ENCODE measurements at regions not wholly inside any gene's neighbourhood (a gene's known extent, or its start where the extent isn't known, plus 50 kb on each side); places are given as distances from the start of the nearest gene placed in this dataset.
A peak's percentile ranks its signal among the peaks of the same experiment; 100 is the strongest.

- Histone ChIP-seq H3K27ac (ENCODE audit: insufficient read depth, low read length) (no peak overlapping the region), H3K9ac (ENCODE audit: insufficient read depth, low read length) (no peak overlapping the region), H3K4me3 (replicated peaks in 1 of 4; ENCODE audit: control extremely low read depth in 1 of 4, insufficient read depth in 1 of 4, low read depth in 3 of 4, low read length in 4 of 4) (no peak overlapping the region), H3K36me3 (ENCODE audit: control insufficient read depth, insufficient read depth, low read length) (no peaks in the 10 kb centered on the region), H3K79me2 (ENCODE audit: control insufficient read depth, insufficient read depth, low read length) (no peaks in the 10 kb centered on the region), H3K4me1 (ENCODE audit: control insufficient read depth, extremely low read depth, insufficient read depth, low read length) (no peaks in the 10 kb centered on the region), H3K4me2 (ENCODE audit: extremely low read depth, insufficient read depth, low read length) (no peak overlapping the region), H3K9me3 (ENCODE audit: control insufficient read depth, insufficient read depth, low read depth, low read length) (no peaks in the 10 kb centered on the region), H4K20me1 (ENCODE audit: control insufficient read depth, extremely low read depth, insufficient read depth, low read length) (no peaks in the 10 kb centered on the region), H3K27me3 (ENCODE audit: control insufficient read depth, insufficient read depth, low read length) (no peaks in the 10 kb centered on the region), H2AFZ (ENCODE audit: low read length) (no peak overlapping the region)
- TF ChIP-seq EZH2 (IDR thresholded peaks at IDR 0.05; ENCODE audit: low read length, missing control alignments) (no peak), CTCF (conservative IDR thresholded peaks at IDR 0.05 in 1 of 2, IDR thresholded peaks at IDR 0.05 in 1 of 2; ENCODE audit: low read depth in 1 of 2, low read length in 2 of 2) (peak in 1 of 2 donors; percentile 35)
- DNase-seq (ENCODE audit: low read depth in 2 of 2): peak; percentile 7 to 14
Measured at GRCh38 chr1:11594222-11594621, 60.0 kb downstream of the FBXO2 start.

- Histone ChIP-seq H3K79me2 (ENCODE audit: control insufficient read depth, insufficient read depth, low read length) (no peaks in the 10 kb centered on the region), H3K4me2 (ENCODE audit: extremely low read depth, insufficient read depth, low read length) (no peak overlapping the region), H3K4me1 (ENCODE audit: control insufficient read depth, extremely low read depth, insufficient read depth, low read length) (no peaks in the 10 kb centered on the region), H3K36me3 (ENCODE audit: control insufficient read depth, insufficient read depth, low read length) (no peaks in the 10 kb centered on the region), H3K4me3 (replicated peaks in 1 of 4; ENCODE audit: control extremely low read depth in 1 of 4, insufficient read depth in 1 of 4, low read depth in 3 of 4, low read length in 4 of 4) (no peak overlapping the region), H3K9ac (ENCODE audit: insufficient read depth, low read length) (no peak overlapping the region), H4K20me1 (ENCODE audit: control insufficient read depth, extremely low read depth, insufficient read depth, low read length) (no peaks in the 10 kb centered on the region), H3K27me3 (ENCODE audit: control insufficient read depth, insufficient read depth, low read length) (no peaks in the 10 kb centered on the region), H3K27ac (ENCODE audit: insufficient read depth, low read length) (no peak overlapping the region), H2AFZ (ENCODE audit: low read length) (no peak overlapping the region), H3K9me3 (ENCODE audit: control insufficient read depth, insufficient read depth, low read depth, low read length) (no peaks in the 10 kb centered on the region)
- no peak for TF ChIP-seq EZH2 (IDR thresholded peaks at IDR 0.05; ENCODE audit: low read length, missing control alignments)
- TF ChIP-seq CTCF (conservative IDR thresholded peaks at IDR 0.05 in 1 of 2, IDR thresholded peaks at IDR 0.05 in 1 of 2; ENCODE audit: low read depth in 1 of 2, low read length in 2 of 2): no peak
- DNase-seq (ENCODE audit: low read depth in 2 of 2): no peak
Measured at GRCh38 chr1:11592752-11593151, 61.5 kb downstream of the FBXO2 start.

- no peaks in the 10 kb centered on the region for H3K4me1 ChIP-seq (ENCODE audit: control insufficient read depth, extremely low read depth, insufficient read depth, low read length)
Measured at GRCh38 chr1:11590395-11590794, 63.8 kb downstream of the FBXO2 start.

More at GRCh38 chr1:11590395-11590794, 63.8 kb downstream of the FBXO2 start:
- no peak overlapping the region for H3K4me2 ChIP-seq (ENCODE audit: extremely low read depth, insufficient read depth, low read length)
- no peaks in the 10 kb centered on the region for H3K79me2 ChIP-seq (ENCODE audit: control insufficient read depth, insufficient read depth, low read length)
- H4K20me1 ChIP-seq (ENCODE audit: control insufficient read depth, extremely low read depth, insufficient read depth, low read length): no peaks in the 10 kb centered on the region
- H3K36me3 ChIP-seq (ENCODE audit: control insufficient read depth, insufficient read depth, low read length): no peaks in the 10 kb centered on the region
- no peak overlapping the region for H3K9ac ChIP-seq (ENCODE audit: insufficient read depth, low read length)
- no peak overlapping the region for H3K27ac ChIP-seq (ENCODE audit: insufficient read depth, low read length)
- no peak overlapping the region for H2AFZ ChIP-seq (ENCODE audit: low read length)
- DNase-seq (ENCODE audit: low read depth in 2 of 2): no peak
- H3K27me3 ChIP-seq (ENCODE audit: control insufficient read depth, insufficient read depth, low read length): no peaks in the 10 kb centered on the region
- TF ChIP-seq CTCF (conservative IDR thresholded peaks at IDR 0.05 in 1 of 2, IDR thresholded peaks at IDR 0.05 in 1 of 2; ENCODE audit: low read depth in 1 of 2, low read length in 2 of 2) (no peak), EZH2 (IDR thresholded peaks at IDR 0.05; ENCODE audit: low read length, missing control alignments) (no peak)
- no peak overlapping the region for H3K4me3 ChIP-seq (replicated peaks in 1 of 4; ENCODE audit: control extremely low read depth in 1 of 4, insufficient read depth in 1 of 4, low read depth in 3 of 4, low read length in 4 of 4)
- no peaks in the 10 kb centered on the region for H3K9me3 ChIP-seq (ENCODE audit: control insufficient read depth, insufficient read depth, low read depth, low read length)
